Hindlimb muscle (tissue), 1 donor: ENCODE measurements at regions not wholly inside any gene's neighbourhood (a gene's known extent, or its start where the extent isn't known, plus 50 kb on each side); places are given as distances from the start of the nearest gene placed in this dataset.

Source experiments
- DNase-seq: peaks from one replicate; pipeline ENCODE4 v3.0.0-alpha.2; 2013

DNA sequence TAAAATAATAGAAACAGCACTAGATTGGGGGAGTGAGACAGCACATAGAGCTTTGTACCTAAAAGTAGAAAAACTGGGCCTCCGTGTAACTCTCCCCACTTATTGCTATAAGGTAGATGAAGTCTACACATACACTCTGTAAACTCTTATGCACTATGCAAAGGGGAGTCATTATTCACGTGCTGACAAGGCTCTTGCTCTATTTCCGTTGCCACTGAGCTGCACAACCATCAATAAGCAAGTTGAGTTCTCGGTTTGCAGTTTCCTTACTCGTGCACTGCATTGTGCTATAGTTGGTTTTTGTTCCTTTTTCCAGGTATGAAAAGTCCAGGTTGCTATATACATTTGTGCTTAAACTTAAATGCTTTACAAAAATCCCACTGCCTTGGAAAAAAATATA lies 294.0 kb upstream of the DACH1 start:
- DNase-seq: no peak

DNA sequence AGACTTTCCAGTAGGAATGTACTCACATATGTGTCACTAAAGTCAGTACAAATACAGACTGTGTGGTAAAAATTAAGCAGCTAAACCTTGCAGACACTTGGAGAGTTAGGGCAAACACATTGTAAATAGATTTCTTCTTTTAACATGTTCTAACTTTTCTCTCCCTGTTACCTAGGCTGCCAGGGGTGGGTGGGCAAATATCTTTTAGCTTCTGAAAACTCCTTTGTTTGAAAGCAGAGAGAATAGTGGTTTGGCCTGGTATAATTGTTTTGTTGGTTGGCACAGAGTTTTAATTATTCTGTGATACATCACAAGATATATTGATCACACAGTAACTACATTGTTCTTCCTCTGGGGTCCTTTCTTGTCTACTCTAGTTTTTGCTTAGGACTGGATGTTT lies 289.8 kb upstream of the DACH1 start:
- DNase-seq: no peak

DNA sequence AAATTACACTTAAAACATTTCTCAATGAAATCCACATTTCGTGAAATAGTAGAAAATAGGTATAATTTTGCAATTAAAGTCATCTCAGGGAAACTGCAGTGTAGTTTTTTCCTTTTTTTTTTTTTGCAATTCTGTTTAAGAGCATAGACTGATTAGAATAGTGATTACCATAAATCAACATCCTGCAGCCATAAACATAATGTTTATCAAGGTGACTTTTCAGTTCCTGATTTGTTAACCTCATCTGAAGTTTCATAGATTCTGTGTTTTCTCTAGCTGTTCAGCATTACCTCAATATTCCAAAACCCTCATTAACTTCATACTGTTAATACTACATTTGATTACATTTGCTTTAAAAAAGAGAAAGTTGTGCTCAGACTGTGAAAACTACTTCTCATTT lies 286.3 kb upstream of the DACH1 start:
- no peak for DNase-seq

DNA sequence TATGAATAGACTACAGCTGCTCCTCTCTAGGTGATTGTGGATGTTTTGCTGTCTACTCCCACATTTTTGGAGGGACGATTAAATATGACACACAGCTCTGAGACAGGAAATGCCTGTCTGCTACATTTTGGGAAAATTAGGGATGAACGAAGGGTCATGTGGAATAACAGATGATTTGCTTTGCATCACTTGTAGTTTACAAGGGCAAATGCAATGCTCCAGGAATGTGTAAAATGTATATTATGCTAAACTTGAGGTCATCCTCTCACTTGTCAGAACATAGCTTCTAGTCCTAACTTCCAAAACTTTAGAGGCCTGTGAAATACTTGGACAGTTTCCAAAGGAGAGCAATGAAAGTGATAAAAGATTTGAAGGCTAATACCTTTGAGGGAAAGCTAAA lies 284.2 kb upstream of the DACH1 start:
- DNase-seq: no peak

DNA sequence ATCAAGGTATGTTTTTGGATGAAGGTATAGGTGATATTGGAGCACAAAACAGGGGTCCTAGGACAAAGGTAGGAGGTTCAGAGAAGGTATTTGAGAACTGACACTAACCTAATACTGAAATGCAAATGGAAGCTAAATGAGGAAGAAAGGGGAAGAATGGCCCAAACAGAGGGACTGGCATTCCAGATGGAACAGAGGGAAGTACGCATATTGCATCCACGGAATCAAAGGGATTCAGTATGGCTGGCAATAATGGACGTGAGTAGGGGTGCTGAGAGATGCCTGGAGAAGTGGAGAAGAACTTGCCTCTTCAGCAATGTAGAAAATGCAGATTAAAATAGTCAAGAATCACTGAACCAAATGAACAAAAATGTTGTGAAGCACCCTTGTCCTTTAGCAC lies 283.5 kb upstream of the DACH1 start:
- no peak for DNase-seq

DNA sequence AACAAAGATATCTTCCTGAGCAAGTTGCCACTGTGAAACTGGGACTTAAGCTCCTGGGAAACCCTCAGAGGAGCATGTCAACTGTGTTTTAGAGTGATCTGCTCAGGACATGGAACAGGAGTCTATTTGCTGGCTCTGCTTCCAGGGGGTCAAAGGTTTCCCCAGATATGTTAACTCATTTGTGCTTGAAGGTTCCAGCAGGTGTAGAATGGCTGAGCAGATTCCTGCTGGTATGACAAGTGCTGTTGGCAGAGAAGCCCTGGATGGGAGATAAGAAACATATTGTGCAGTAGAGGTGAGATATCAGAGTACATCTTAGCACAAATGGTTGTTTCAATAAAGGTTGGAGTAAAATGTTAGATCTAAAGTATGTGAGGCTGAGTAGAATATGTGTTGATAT lies 282.7 kb upstream of the DACH1 start:
- DNase-seq: no peak

DNA sequence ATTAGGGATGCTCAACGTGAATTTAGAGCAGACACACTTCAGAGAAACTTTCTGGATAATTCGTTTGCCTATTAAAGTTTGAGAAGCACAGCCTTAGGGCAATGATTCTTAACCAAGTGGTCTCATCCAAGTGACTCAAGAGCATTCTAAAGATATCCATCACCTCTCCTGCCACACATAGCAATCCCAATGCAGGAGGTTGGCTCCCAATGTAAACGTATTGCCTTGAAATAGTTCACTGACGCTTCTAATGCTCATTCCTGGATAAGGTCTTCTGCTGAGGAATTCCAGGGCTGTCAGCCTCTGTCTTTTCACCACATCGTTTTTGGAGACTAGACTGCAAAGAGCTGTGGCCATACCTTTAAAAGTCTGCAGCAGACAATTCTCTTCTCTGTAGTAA lies 279.8 kb upstream of the DACH1 start:
- DNase-seq: no peak

DNA sequence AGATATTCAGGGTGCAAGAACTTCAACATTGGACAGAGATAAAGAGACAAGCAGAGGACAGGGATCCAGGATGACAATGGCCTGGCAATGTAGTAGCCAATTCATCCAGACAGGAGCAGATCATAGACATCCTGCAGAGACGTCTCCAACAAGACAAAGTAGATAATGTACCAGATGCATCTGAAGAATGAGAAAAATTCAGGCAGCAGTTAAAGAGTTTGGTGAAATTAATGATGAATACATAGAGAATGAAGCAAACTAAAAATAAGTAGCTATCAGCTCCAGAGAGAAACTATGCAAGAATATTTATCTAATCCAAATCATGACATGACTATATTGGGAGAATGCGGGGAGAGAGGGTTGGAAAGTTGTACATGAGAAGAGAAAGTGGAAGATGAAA lies 278.4 kb upstream of the DACH1 start:
- DNase-seq: no peak

DNA sequence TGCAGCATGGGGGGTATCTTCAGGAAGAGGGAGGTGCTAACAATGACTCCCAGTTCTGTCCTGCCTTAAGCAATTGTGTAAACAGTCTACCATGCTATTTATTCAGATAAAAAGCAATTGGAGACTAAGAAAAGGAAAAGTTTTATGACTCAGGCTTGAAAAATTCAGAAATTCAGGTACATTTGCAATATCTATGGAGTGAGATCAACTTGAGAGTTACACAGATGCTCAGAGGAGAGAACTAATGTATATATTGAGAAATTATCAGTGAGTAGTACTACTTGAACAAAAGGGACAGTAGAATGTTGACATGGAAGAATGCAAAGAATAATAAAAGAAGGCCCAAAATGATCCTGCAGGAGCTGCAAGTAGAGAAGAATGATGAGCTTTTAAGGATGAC lies 277.6 kb upstream of the DACH1 start:
- DNase-seq: no peak

DNA sequence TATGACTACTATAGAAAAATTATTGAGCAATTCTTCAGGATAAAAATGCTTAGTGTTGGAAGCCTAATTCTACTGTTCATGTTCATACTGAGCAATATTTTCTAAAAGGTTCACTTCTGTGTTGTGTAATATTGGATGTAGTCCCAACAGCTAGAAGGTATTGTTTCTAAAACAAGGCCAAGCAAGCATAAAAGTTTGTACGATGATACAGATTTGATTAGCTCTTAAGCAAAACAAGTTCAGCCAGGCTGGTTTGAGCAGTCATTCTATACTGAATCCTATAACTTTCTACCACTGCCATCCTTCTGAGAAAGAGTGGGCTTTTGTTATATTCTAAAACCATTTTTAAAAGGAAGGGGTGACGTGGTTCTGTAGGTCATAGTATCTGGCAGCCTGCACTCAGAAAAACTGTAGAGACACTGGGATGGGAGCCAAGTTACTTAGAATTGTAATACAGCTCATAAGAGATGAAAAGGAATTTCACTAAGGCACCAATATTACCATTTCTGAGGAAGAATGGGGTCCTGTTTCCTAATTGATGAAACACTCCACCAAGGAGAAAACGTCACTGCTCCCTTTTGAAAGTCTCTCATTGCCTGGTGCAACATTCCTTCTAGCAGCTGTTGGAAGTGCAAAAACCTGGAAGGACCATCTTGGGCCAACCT lies 275.0 kb upstream of the DACH1 start:
- DNase-seq: peak; percentile 34

DNA sequence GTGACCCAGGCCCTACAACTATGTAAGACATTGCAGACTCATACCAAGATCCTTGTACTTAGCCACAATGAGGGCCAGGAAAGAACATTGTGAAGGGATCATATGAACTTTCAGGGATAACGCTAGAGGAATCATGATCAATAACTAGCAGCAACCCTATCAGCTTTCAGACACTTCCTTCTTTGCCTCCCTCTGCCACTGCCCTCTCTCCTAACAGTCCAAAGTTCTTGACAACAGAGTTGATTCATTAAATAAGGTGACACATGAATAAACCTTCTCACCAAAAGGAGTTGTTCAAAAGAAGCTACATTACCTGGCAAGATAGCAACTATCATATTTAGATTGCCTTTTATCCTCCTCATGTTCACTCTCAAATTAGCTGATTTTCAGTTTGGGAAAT lies 272.2 kb upstream of the DACH1 start:
- DNase-seq: no peak

DNA sequence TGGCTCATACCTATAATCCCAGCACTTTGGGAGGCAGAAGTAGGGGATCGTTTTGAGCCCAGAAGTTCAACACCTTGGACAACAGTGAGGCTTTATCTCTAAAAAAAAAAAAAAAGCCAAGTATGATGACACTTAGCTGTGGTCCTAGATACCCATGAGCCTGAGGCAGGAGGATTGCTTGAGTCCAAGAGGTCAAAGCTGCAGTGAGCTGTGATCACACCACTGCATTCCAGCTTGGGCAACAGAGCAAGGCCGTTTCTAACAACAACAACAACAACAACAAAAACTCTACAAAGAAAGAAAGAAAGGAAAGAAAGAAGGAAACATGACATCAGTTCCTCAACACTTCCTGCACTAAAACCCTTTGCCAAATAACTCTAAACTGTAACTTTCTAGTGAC lies 265.1 kb upstream of the DACH1 start:
- DNase-seq: no peak

DNA sequence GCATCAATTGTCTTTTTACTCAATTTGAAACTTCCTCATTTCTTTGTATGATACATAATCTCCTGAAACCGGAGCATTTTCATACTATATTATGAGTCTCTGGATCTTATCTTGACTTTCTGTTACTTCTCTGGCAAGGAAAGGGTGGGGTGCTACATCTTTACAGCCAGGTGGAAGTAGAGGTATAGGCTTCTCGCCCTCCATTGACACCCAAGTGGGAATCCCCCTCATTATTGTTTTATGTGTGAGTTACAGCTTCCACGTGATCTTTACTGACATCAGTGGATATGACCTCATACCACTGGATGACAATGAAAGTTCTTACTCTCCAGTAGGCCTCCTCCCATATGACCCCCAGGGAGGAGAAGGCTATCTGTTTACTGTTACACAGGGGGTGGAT lies 262.1 kb upstream of the DACH1 start:
- DNase-seq: no peak

DNA sequence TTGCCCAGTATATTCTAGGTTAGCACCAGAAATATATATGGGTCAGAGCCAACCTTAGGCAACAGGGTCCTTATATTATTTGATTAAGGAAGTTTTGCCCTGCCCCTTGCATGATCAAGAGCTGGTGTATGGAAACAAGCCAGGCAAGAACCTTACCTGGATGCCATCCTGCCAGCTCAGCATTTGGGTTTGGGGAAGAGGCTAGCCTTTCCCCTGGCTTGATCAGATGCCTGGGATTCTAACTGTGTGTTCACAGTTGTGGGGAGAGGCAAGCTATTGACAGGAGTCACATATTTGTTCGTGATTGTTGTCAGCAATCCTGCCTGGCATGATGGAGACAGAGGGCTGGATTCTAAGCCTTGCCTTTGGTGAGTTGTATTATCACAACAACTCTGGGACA lies 260.0 kb upstream of the DACH1 start:
- DNase-seq: no peak

DNA sequence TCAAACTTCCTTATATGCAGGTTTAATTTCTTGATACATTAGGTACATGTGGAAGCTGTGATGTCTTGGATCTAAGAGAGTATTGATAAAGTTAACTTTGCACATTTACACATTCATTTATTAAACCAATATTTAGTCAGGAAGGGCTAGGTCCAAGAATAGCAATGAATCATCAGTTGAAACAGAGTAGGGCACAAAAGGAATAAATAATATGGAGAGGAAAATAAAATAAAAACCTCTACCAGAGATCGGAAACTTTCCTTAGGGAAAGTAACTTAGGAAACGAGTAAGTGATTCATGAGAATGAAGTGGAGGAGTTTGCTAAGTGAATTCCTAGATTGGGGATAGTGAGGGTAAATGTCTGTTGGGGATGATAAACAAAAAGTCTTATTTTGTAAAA lies 259.4 kb upstream of the DACH1 start:
- DNase-seq: no peak

DNA sequence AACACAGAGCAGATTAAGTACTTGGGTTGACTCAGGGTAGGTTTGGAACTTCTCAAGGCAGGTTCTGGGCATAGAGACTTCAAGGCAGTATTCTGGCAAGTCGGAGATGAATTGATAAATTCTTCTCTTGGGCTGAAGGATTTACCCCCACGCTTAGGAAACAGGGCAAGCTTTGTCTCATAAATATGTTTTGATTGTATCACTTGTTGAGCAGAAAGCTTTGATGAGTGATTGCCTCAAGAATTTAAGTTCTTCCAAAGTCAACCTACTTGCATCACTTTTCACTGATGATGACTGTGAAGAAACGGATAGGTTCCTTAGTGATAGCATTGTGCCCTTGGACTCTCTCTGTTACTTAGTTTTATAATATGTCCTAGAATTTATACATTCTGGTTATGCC lies 258.6 kb upstream of the DACH1 start:
- DNase-seq: no peak

DNA sequence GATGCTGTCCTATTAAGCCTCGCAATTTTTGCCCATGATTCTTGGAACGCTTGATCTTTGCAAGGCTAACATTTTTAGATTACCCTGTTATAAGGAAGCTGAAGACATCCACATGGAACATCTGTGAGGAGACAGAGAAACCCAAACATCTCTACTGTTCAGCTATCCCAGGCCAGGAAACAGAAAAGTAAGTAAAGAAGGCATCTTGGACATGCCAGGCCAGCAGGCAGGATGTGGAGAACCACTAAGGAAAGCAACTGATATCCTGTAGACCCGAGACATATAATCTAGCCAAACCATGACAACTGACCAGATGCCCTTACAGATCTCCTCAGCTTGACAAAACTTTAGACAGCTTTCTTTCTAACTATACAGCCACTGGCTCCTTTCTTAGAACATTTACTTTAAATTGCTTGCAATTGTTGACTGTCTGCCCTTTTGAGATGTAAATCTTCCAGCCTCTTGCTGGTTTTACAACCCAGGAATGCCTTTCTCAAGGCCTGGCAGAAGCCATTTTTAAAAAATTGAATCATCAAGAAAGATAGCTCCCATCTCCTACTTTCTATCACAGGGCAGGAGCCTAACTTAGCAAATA lies 255.8 kb upstream of the DACH1 start:
- no peak for DNase-seq

DNA sequence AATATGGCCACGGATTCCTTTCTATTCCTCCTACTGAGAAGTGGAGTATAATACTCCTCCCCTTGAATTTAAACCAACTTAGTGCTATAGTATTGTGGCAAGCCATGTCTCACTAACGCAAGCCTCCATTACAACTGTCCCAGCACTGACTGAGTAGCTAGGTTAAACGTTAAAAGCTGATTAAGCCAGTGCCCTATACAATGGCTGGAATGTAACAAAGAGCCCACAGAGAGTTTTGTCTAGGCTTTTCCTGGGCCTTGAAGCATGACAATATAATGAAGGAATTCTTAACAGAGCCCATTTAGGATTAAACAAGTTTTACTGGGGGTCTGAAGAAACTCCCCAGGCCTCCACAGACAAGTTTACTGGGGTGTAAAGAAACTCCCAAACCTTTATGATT lies 254.5 kb upstream of the DACH1 start:
- DNase-seq: no peak

DNA sequence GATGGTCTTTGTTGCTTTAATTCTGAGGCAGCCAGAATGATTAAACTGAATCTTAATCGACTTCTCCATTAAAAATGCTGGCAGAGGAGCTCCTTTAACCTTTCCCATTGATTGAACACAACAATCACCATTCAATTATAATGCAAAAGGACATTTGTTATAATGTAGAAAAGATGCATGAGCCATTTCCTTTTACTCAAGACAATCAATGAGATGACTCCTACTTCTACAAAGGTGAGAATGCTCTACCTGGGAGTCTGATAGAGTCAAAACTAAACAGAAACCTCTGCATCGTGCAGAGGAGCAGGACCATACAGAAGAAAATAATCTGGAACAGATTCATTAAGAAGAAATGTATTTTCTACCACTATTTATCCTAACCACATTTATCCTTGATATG lies 253.6 kb upstream of the DACH1 start:
- no peak for DNase-seq

DNA sequence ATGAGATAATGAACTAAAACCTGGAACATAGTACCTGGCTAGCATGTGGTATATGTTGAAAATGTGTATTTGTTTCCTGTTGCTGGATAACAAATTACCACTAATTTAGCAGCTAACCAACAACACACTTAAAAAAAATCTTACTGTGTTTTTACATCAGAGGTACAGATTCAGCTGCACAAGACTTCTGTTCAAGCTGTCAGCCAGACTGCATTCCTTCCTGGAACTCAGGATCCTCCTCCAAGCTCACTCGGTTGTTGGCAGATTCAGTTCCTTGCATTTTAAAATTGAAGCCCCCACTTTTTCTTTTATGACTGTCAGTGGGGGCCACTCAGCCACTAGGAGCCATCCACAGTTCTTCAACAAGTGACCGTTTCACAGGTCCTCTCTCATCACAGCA lies 246.9 kb upstream of the DACH1 start:
- DNase-seq: no peak

DNA sequence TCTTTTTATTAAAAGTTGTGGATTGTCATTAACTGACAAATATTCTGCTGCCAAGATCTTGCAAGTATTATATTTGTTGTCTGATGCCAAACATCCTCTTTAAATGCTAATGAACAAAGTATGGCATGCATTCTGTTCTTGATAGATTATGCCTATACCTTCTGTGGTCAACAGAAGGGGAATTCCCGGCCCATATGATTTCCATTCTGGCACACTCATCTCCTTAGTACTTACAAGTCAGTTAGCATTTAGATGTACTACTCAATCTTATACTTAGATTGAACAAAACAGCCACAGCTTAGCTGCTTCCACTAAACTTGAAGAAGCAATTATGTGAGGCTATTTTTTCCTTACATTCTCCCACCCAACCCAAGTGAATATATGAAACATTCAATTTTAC lies 246.1 kb upstream of the DACH1 start:
- no peak for DNase-seq

DNA sequence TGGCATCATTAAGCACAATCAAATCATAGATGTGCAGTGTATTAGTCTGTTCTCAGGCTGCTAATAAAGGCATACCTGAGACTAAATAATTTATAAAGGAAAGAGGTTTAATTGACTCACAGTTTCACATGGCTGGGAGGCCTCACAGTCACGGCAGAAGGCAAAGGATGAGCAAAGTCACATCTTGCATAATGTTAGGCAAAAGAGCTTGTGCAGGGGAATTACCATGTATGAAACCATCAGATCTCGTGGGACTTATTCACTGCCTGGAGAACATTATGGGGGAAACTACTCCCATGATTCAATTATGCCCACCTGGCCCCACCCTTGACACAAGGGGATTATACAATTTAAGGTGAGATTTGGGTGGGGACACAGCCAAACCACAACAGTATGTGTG lies 245.2 kb upstream of the DACH1 start:
- no peak for DNase-seq

DNA sequence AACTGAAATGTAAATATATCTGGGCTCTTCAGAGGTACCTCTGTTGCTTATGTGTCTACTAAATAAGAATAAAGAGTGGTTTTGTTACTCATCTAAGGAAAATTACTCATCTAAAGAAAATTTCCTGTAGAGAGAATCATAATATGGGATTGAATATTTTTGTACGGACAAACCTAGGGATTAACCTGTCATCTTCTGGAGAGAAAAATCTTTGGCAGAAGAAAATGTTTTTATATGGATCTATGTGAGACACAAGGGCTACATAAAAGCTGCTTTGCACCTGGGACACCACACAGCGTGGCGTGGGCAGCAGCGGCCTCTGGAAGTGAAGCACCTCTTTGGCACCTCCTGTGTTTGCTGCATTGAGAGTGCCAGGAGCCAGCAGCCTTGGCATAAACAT lies 242.9 kb upstream of the DACH1 start:
- DNase-seq: no peak

DNA sequence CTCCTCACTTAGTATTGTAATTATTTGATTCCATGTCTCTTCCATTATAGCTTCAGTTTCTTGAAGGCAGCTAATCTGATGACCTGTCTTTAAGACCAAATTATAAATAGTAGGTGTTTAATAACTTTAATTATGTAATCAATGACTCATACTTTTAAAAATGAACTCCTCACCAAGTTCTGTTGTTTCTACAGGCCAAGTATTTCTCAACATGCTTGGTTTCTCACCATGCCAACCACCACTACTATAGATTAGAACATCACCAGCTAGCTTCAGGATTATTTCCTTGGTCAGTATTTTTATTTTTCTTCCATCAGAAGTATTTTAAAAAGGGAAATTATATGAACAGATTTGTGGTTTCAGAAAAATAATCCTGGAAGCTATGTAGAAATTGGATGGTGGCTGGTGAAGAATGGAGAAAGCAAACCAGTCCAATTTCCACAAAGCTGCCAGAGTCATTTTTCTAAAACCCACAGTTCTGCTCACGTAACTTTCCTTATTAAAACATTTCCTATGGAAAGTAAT lies 237.7 kb upstream of the DACH1 start:
- DNase-seq: no peak
